H9 (cell line): ENCODE measurements at regions not wholly inside any gene's neighbourhood (a gene's known extent, or its start where the extent isn't known, plus 50 kb on each side); places are given as distances from the start of the nearest gene placed in this dataset.

Source experiments
- DNase-seq: peaks from one replicate; pipeline ENCODE4 v3.0.0-alpha.2; 2017
- H2AFZ ChIP-seq: one replicate; pipeline ENCODE4 v1.6.1; 2013; ENCODE audit warnings: mild to moderate bottlenecking, low read length, control low read depth, moderate library complexity
- H2AK5ac ChIP-seq: 2 replicates; pipeline ENCODE4 v1.6.1; 2013; ENCODE audit warnings: low read length, control low read depth, mixed read lengths; ENCODE audit not compliant: insufficient read length
- H2BK120ac ChIP-seq: one replicate; pipeline ENCODE4 v1.6.1; 2013; ENCODE audit warnings: low read depth, mild to moderate bottlenecking, low read length, control low read depth, inconsistent platforms; ENCODE audit not compliant: poor library complexity, severe bottlenecking
- H2BK12ac ChIP-seq: 2 replicates; pipeline ENCODE4 v1.6.1; 2013; ENCODE audit warnings: low read length, control low read depth, mixed read lengths, low read depth; ENCODE audit not compliant: insufficient read length
- H2BK15ac ChIP-seq: 2 replicates; pipeline ENCODE4 v1.6.1; 2013; ENCODE audit warnings: low read depth, low read length, control low read depth
- H2BK20ac ChIP-seq: one replicate; pipeline ENCODE4 v1.6.1; 2013; ENCODE audit warnings: low read depth, mild to moderate bottlenecking, low read length, control low read depth, inconsistent platforms; ENCODE audit not compliant: poor library complexity, severe bottlenecking
- H2BK5ac ChIP-seq: 2 replicates; pipeline ENCODE4 v1.6.1; 2013; ENCODE audit warnings: low read length, control low read depth, mixed read lengths; ENCODE audit not compliant: insufficient read length
- H3K14ac ChIP-seq: 2 replicates; pipeline ENCODE4 v1.6.1; 2013; ENCODE audit warnings: low read length, control low read depth; ENCODE audit not compliant: insufficient read depth
- H3K18ac ChIP-seq: 2 replicates; pipeline ENCODE4 v1.6.1; 2013; ENCODE audit warnings: low read depth, mild to moderate bottlenecking, mixed read lengths, low read length, control low read depth; ENCODE audit not compliant: insufficient read length
- H3K23ac ChIP-seq: 2 replicates; pipeline ENCODE4 v1.6.1; 2013; ENCODE audit warnings: low read length, control low read depth, mixed read lengths, low read depth; ENCODE audit not compliant: insufficient read length
- H3K23me2 ChIP-seq: 2 replicates; pipeline ENCODE4 v1.6.1; 2013; ENCODE audit warnings: low read depth, mild to moderate bottlenecking, mixed read lengths, low read length, control low read depth; ENCODE audit not compliant: insufficient read length, poor library complexity, severe bottlenecking
- H3K27ac ChIP-seq: 2 replicates; pipeline ENCODE4 v1.5.1; 2013; ENCODE audit warnings: low read length, control low read depth, mixed read lengths, low read depth; ENCODE audit not compliant: insufficient read length
- H3K27me3 ChIP-seq: 2 replicates; pipeline ENCODE4 v1.6.1; 2013; ENCODE audit warnings: low read length, control low read depth, inconsistent platforms; ENCODE audit not compliant: insufficient read depth
- H3K4ac ChIP-seq: 2 replicates; pipeline ENCODE4 v1.6.1; 2013; ENCODE audit warnings: low read depth, mild to moderate bottlenecking, control low read depth, inconsistent platforms, low read length, moderate library complexity
- H3K4me1 ChIP-seq: 2 replicates; pipeline ENCODE4 v1.6.1; 2013; ENCODE audit warnings: low read length, control low read depth, inconsistent platforms; ENCODE audit not compliant: insufficient read depth
- H3K4me2 ChIP-seq: 2 replicates; pipeline ENCODE4 v1.6.1; 2013; ENCODE audit warnings: low read length, control low read depth, mixed read lengths; ENCODE audit not compliant: insufficient read length, insufficient read depth
- H3K56ac ChIP-seq: 2 replicates; pipeline ENCODE4 v1.6.1; 2013; ENCODE audit warnings: low read depth, mild to moderate bottlenecking, mixed read lengths, low read length, control low read depth; ENCODE audit not compliant: insufficient read length
- H3K79me1 ChIP-seq: 2 replicates; pipeline ENCODE4 v1.6.1; 2013; ENCODE audit warnings: low read depth, mild to moderate bottlenecking, moderate library complexity, low read length, control low read depth, inconsistent platforms; ENCODE audit not compliant: insufficient read depth, poor library complexity, severe bottlenecking
- H3K79me2 ChIP-seq: 2 replicates; pipeline ENCODE4 v1.6.1; 2013; ENCODE audit warnings: low read length, control low read depth, inconsistent platforms; ENCODE audit not compliant: insufficient read depth
- H3K9ac ChIP-seq: 2 replicates; pipeline ENCODE4 v1.6.1; 2013; ENCODE audit warnings: low read length, control low read depth, mixed read lengths; ENCODE audit not compliant: insufficient read length; ENCODE audit errors: extremely low read depth
- H3K9me3 ChIP-seq: one replicate; pipeline ENCODE4 v1.6.1; 2013; ENCODE audit warnings: low read depth, low read length, inconsistent platforms; ENCODE audit not compliant: control insufficient read depth
- H3T11ph ChIP-seq: one replicate; pipeline ENCODE4 v1.6.1; 2013; ENCODE audit warnings: mild to moderate bottlenecking, low read length, control low read depth, inconsistent platforms
- H4K20me1 ChIP-seq: one replicate; pipeline ENCODE4 v1.6.1; 2013; ENCODE audit not compliant: control insufficient read depth, insufficient read length, insufficient read depth
- H4K5ac ChIP-seq: 2 replicates; pipeline ENCODE4 v1.6.1; 2013; ENCODE audit warnings: low read depth, mild to moderate bottlenecking, mixed read lengths, low read length, control low read depth; ENCODE audit not compliant: insufficient read length
- H4K8ac ChIP-seq: replicated peaks from 2 replicates; pipeline ENCODE4 v1.6.1; 2013; ENCODE audit warnings: low read length, control low read depth, mixed read lengths, low read depth; ENCODE audit not compliant: insufficient read length
- H4K91ac ChIP-seq: 2 replicates; pipeline ENCODE4 v1.6.1; 2013; ENCODE audit warnings: low read depth, mild to moderate bottlenecking, moderate library complexity, mixed read lengths, low read length, control low read depth; ENCODE audit not compliant: insufficient read length
- H3K27ac Mint-ChIP-seq, 3 experiments: 2 replicates in 2 of 3; 3 replicates in 1 of 3; pipeline ENCODE4 v1.8.0; 2020 to 2021; ENCODE audit warnings: mixed read lengths in 3 of 3, mild to moderate bottlenecking in 1 of 3, moderate library complexity in 1 of 3
- H3K27me3 Mint-ChIP-seq: 2 replicates; pipeline ENCODE4 v1.8.0; 2021; ENCODE audit warnings: low read depth, mild to moderate bottlenecking, moderate library complexity, mixed read lengths
- H3K36me3 Mint-ChIP-seq, 3 experiments: 2 replicates in 2 of 3; 3 replicates in 1 of 3; pipeline ENCODE4 v1.8.0; 2020 to 2021; ENCODE audit warnings: low read depth in 3 of 3, mixed read lengths in 3 of 3; ENCODE audit not compliant: insufficient read depth in 1 of 3
- H3K4me1 Mint-ChIP-seq, 2 experiments: 2 replicates each; pipeline ENCODE4 v1.8.0; 2020; ENCODE audit warnings: mixed read lengths in 2 of 2
- H3K4me3 Mint-ChIP-seq, 2 experiments: 2 replicates in 1 of 2; 3 replicates in 1 of 2; pipeline ENCODE4 v1.8.0; 2020 to 2021; ENCODE audit warnings: mild to moderate bottlenecking in 2 of 2, mixed read lengths in 2 of 2, moderate library complexity in 1 of 2
- H3K9me3 Mint-ChIP-seq, 2 experiments: 2 replicates in 1 of 2; 3 replicates in 1 of 2; pipeline ENCODE4 v1.8.0; 2020; ENCODE audit warnings: mild to moderate bottlenecking in 2 of 2, mixed read lengths in 2 of 2, moderate library complexity in 1 of 2
- WGBS: extraction: QIAGEN DNeasy Blood & Tissue Kit; methylation state at CpG from one replicate; pipeline ENCODE4 v1.1.7; 2013; ENCODE audit warnings: missing lambda C conversion rate, low lambda C conversion rate, mixed read lengths; ENCODE audit not compliant: insufficient read length; ENCODE audit errors: extremely low coverage; 5-methylcytosine and 5-hydroxymethylcytosine counted together
- TF ChIP-seq, protein P1 (sequence below): fragments of 200-600 bp; sonication (generic); conservative IDR thresholded peaks from 3 replicates; pipeline ENCODE4 v1.8.0; 2021; ENCODE audit warnings: antibody characterized with exemption, mild to moderate bottlenecking

- Histone ChIP-seq H3K56ac (no peak overlapping the region), H3K79me1 (no peaks in the 10 kb centered on the region), H3K23ac (no peak overlapping the region), H3K23me2 (no peaks in the 10 kb centered on the region), H2AFZ (no peak overlapping the region), H2BK120ac (no peak overlapping the region), H3K27ac (no peak overlapping the region), H4K5ac (no peak overlapping the region), H3K4me2 (no peak overlapping the region), H3K4me1 (no peaks in the 10 kb centered on the region), H3K4ac (no peak overlapping the region), H3T11ph (no peak overlapping the region), H4K20me1 (no peaks in the 10 kb centered on the region), H2BK15ac (no peak overlapping the region), H3K9me3 (no peaks in the 10 kb centered on the region), H4K91ac (no peak overlapping the region), H3K18ac (no peak overlapping the region), H3K14ac (no peak overlapping the region), H2BK5ac (no peak overlapping the region), H4K8ac (no peak overlapping the region), H2BK20ac (no peak overlapping the region), H3K79me2 (no peaks in the 10 kb centered on the region), H2AK5ac (no peak overlapping the region), H2BK12ac (no peak overlapping the region), H3K27me3 (no peaks in the 10 kb centered on the region; the same call in 1 of the 2 replicates), H3K9ac (no peak overlapping the region)
- Mint-ChIP-seq H3K9me3 (no peaks in the 10 kb centered on the region), H3K4me1 (no peaks in the 10 kb centered on the region), H3K27ac (no peak overlapping the region), H3K27me3 (peaks cover 2% of the 10 kb centered on the region; the same call in 1 of the 2 replicates), H3K36me3 (no peaks in the 10 kb centered on the region), H3K4me3 (no peak overlapping the region)
- TF ChIP-seq, protein P1, sequence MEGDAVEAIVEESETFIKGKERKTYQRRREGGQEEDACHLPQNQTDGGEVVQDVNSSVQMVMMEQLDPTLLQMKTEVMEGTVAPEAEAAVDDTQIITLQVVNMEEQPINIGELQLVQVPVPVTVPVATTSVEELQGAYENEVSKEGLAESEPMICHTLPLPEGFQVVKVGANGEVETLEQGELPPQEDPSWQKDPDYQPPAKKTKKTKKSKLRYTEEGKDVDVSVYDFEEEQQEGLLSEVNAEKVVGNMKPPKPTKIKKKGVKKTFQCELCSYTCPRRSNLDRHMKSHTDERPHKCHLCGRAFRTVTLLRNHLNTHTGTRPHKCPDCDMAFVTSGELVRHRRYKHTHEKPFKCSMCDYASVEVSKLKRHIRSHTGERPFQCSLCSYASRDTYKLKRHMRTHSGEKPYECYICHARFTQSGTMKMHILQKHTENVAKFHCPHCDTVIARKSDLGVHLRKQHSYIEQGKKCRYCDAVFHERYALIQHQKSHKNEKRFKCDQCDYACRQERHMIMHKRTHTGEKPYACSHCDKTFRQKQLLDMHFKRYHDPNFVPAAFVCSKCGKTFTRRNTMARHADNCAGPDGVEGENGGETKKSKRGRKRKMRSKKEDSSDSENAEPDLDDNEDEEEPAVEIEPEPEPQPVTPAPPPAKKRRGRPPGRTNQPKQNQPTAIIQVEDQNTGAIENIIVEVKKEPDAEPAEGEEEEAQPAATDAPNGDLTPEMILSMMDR, result no peak
- no CpG with 5 or more reads among the region's 4 CpGs for WGBS
- DNase-seq, result no peak
Observed at GRCh38 chr2:217466104-217466503, 536.7 kb downstream of the TNS1 start.
